CD14-positive monocyte (primary cell): ENCODE measurements at regions not wholly inside any gene's neighbourhood (a gene's known extent, or its start where the extent isn't known, plus 50 kb on each side); places are given as distances from the start of the nearest gene placed in this dataset.

ENCODE experiments used
- DNase-seq, 3 donors: peaks; one replicate each; pipeline ENCODE4 v3.0.0-alpha.2; 2011 to 2022
- H2AFZ ChIP-seq: 2 replicates; pipeline ENCODE4 v1.6.0; 2012; ENCODE audit warnings: mild to moderate bottlenecking, low read depth, low read length, inconsistent platforms; ENCODE audit not compliant: insufficient read depth, poor library complexity, severe bottlenecking
- H3K27ac ChIP-seq, 2 donors: 1 replicate in 1 of 2; 2 replicates in 1 of 2; pipeline ENCODE4 v1.5.1; 2012 to 2013; ENCODE audit warnings: low read length in 2 of 2, control low read depth in 1 of 2, inconsistent platforms in 1 of 2, low read depth in 1 of 2, mild to moderate bottlenecking in 1 of 2
- H3K27me3 ChIP-seq, 2 donors: one replicate each; pipeline versions ENCODE4 v1.6.0 to v1.6.1; 2011 to 2013; ENCODE audit warnings: low read length in 2 of 2; ENCODE audit not compliant: control insufficient read depth in 2 of 2, insufficient read depth in 2 of 2
- H3K36me3 ChIP-seq, 2 donors: replicated peaks in 1 of 2; 1 replicate in 1 of 2; 2 replicates in 1 of 2; pipeline versions ENCODE4 v1.5.1 to v1.6.1; 2012 to 2013; ENCODE audit warnings: low read length in 2 of 2, control low read depth in 1 of 2, inconsistent platforms in 1 of 2, mild to moderate bottlenecking in 1 of 2; ENCODE audit not compliant: insufficient read depth in 2 of 2, control insufficient read depth in 1 of 2
- H3K4me1 ChIP-seq, 2 donors: 1 replicate in 1 of 2; 2 replicates in 1 of 2; pipeline versions ENCODE4 v1.5.1 to v1.6.1; 2012 to 2013; ENCODE audit warnings: low read length in 2 of 2, control low read depth in 1 of 2, inconsistent platforms in 1 of 2, mild to moderate bottlenecking in 1 of 2, moderate library complexity in 1 of 2; ENCODE audit not compliant: insufficient read depth in 2 of 2, control insufficient read depth in 1 of 2
- H3K4me2 ChIP-seq: replicated peaks from 2 replicates; pipeline ENCODE3; 2012; ENCODE audit warnings: low read length, moderate library complexity, mild to moderate bottlenecking; ENCODE audit not compliant: poor library complexity, severe bottlenecking; ENCODE audit errors: extremely low read depth
- H3K4me3 ChIP-seq, 3 experiments: fragments of 200-600 bp in 1 of 3; sonication (generic) in 1 of 3; replicated peaks in 1 of 3; 1 replicate in 2 of 3; 2 replicates in 1 of 3; pipeline ENCODE4 v1.5.1; 2011 to 2013; ENCODE audit warnings: low read length in 3 of 3, mild to moderate bottlenecking in 3 of 3, control low read depth in 2 of 3, low read depth in 2 of 3, inconsistent platforms in 1 of 3, moderate library complexity in 1 of 3
- H3K79me2 ChIP-seq: 2 replicates; pipeline ENCODE4 v1.6.0; 2012; ENCODE audit warnings: mild to moderate bottlenecking, control low read depth, inconsistent platforms, low read length, moderate library complexity; ENCODE audit not compliant: insufficient read depth
- H3K9ac ChIP-seq: 2 replicates; pipeline ENCODE4 v1.6.0; 2017; ENCODE audit warnings: low read length, mild to moderate bottlenecking; ENCODE audit not compliant: insufficient read depth, poor library complexity, severe bottlenecking
- H3K9me3 ChIP-seq, 2 donors: replicated peaks in 1 of 2; 1 replicate in 1 of 2; 2 replicates in 1 of 2; pipeline versions ENCODE4 v1.5.1 to v1.6.1; 2012 to 2013; ENCODE audit warnings: low read length in 2 of 2, control low read depth in 1 of 2; ENCODE audit not compliant: control insufficient read depth in 1 of 2, insufficient read depth in 1 of 2
- H4K20me1 ChIP-seq: 2 replicates; pipeline ENCODE4 v1.6.0; 2012; ENCODE audit warnings: mild to moderate bottlenecking, low read length, control low read depth, moderate library complexity; ENCODE audit not compliant: insufficient read depth
- H3K27ac Mint-ChIP-seq, 7 donors: one replicate each; pipeline ENCODE4 v1.8.0; 2020; ENCODE audit warnings: mild to moderate bottlenecking in 7 of 7, mixed read lengths in 7 of 7, moderate library complexity in 6 of 7, inconsistent platforms in 2 of 7
- H3K27me3 Mint-ChIP-seq, 3 donors: one replicate each; pipeline ENCODE4 v1.8.0; 2021 to 2022; ENCODE audit warnings: low read depth in 3 of 3, mild to moderate bottlenecking in 3 of 3, mixed read lengths in 3 of 3, moderate library complexity in 3 of 3, inconsistent platforms in 1 of 3
- H3K36me3 Mint-ChIP-seq, 2 donors: one replicate each; pipeline ENCODE4 v1.8.0; 2020; ENCODE audit warnings: mixed read lengths in 2 of 2, inconsistent platforms in 1 of 2, mild to moderate bottlenecking in 1 of 2
- H3K4me1 Mint-ChIP-seq: one replicate; pipeline ENCODE4 v1.8.0; 2020; ENCODE audit warnings: mild to moderate bottlenecking, mixed read lengths
- H3K4me3 Mint-ChIP-seq, 2 donors: one replicate each; pipeline ENCODE4 v1.8.0; 2020; ENCODE audit warnings: mild to moderate bottlenecking in 2 of 2, mixed read lengths in 2 of 2, moderate library complexity in 1 of 2
- H3K9me3 Mint-ChIP-seq, 7 donors: one replicate each; pipeline ENCODE4 v1.8.0; 2020 to 2022; ENCODE audit warnings: mixed read lengths in 7 of 7, mild to moderate bottlenecking in 6 of 7, moderate library complexity in 6 of 7, inconsistent platforms in 2 of 7
- WGBS: methylation state at CpG from one replicate; pipeline ENCODE4 v1.1.5; 2013; ENCODE audit warnings: missing lambda C conversion rate; ENCODE audit not compliant: insufficient coverage; 5-methylcytosine and 5-hydroxymethylcytosine counted together
- intact Hi-C, 2 donors: fragments of 100-400 bp; cut with micrococcal nuclease; formaldehyde crosslinking; loops; one replicate each; pipeline versions ENCODE4 v1.15.0 to v1.15.1; 2023
- TF ChIP-seq, protein P1 (sequence below): fragments of 200-600 bp; IDR thresholded peaks from one replicate; pipeline ENCODE4 v1.8.0; 2022; ENCODE audit warnings: antibody characterized with exemption, mild to moderate bottlenecking

DNA sequence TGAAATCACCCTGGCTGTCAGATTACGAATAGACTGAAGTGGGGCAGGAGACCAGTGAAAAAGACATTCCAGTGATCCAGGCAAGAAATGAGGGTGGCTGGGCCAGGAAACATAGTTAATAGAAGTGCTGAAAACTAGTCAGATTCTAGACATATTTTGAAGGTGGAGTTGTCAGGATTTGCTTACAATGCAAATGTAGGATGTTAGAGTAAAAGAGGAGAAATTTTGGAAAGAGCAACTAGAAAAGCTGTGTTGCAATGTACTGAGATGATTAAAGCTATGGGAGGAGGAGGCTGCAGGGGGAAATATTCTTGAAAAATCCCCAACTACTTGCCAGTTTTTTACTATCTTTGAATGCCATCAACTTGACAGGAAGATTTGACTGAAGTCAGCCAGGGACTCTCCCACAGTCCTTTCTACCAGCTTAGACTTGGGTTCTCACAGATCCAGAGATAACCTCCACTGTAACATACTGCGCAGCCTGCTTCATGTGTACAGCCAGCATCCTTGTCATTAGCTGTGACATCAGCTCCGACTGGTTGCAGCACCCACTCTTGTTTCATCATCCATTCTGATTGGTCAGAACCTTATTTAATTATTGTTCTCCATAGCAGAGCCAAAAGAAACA lies 109.7 kb downstream of the TSEN15 start:
- peak overlapping the region; percentile 52 to 89 for H3K27ac ChIP-seq
- 92% methylated on average over 2 of the region's 3 CpGs for WGBS
- H3K9ac ChIP-seq = no peak overlapping the region
- H3K36me3 ChIP-seq = no peaks in the 10 kb centered on the region
- Mint-ChIP-seq H3K4me1 (peaks cover 8% of the 10 kb centered on the region), H3K27me3 (no peaks in the 10 kb centered on the region), H3K4me3 (no peak overlapping the region), H3K36me3 (no peaks in the 10 kb centered on the region), H3K27ac (no peak overlapping the region), H3K9me3 (no peaks in the 10 kb centered on the region)
- peak; percentile 50 to 92 (median 65) for DNase-seq
- H4K20me1 ChIP-seq = no peaks in the 10 kb centered on the region
- H2AFZ ChIP-seq = no peak overlapping the region
- no peaks in the 10 kb centered on the region for H3K27me3 ChIP-seq
- no peaks in the 10 kb centered on the region for H3K9me3 ChIP-seq
- peak overlapping the region in 1 of 3 experiments; percentile 9 for H3K4me3 ChIP-seq
- H3K4me1 ChIP-seq = peaks cover 95 to 99% of the 10 kb centered on the region in 2 donors
- TF ChIP-seq, protein P1, sequence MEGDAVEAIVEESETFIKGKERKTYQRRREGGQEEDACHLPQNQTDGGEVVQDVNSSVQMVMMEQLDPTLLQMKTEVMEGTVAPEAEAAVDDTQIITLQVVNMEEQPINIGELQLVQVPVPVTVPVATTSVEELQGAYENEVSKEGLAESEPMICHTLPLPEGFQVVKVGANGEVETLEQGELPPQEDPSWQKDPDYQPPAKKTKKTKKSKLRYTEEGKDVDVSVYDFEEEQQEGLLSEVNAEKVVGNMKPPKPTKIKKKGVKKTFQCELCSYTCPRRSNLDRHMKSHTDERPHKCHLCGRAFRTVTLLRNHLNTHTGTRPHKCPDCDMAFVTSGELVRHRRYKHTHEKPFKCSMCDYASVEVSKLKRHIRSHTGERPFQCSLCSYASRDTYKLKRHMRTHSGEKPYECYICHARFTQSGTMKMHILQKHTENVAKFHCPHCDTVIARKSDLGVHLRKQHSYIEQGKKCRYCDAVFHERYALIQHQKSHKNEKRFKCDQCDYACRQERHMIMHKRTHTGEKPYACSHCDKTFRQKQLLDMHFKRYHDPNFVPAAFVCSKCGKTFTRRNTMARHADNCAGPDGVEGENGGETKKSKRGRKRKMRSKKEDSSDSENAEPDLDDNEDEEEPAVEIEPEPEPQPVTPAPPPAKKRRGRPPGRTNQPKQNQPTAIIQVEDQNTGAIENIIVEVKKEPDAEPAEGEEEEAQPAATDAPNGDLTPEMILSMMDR = no peak
- intact Hi-C loops = no loop called here
- H3K79me2 ChIP-seq = no peaks in the 10 kb centered on the region
- no peak overlapping the region for H3K4me2 ChIP-seq

DNA sequence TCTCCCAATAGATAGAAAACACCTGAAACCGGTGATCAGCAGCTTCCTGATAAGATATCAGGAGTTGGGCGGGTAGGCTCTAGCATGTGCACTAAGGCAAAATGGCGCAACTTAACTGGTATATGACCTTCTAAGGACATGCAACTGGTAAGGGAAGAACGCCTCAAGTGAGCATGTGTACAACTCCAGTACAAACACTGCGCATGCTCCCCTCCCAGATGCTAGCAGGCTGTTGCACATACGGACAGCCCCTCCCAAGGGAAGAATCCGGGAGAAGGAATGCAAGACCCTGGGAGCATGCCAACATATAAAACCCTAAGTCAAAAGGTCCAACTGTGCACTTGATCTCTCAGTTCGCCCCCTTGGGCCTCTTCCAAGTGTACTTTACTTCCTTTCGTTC lies 110.8 kb downstream of the TSEN15 start:
- 72% methylated on average over 4 of the region's 9 CpGs for WGBS
- H3K27me3 Mint-ChIP-seq = no peaks in the 10 kb centered on the region
- H4K20me1 ChIP-seq = no peaks in the 10 kb centered on the region

More for the DNA sequence above, 110.8 kb downstream of the TSEN15 start:
- peaks cover 86 to 93% of the 10 kb centered on the region in 2 donors for H3K4me1 ChIP-seq
- peak overlapping the region in 1 of 2 donors; percentile 30 for H3K4me3 Mint-ChIP-seq
- H3K4me3 ChIP-seq = peak overlapping the region in 1 of 3 experiments; percentile 8
- intact Hi-C loops = no loop called here
- TF ChIP-seq, protein P1 = no peak
- H3K36me3 Mint-ChIP-seq = no peaks in the 10 kb centered on the region
- H3K79me2 ChIP-seq = no peaks in the 10 kb centered on the region
- no peaks in the 10 kb centered on the region for H3K9me3 Mint-ChIP-seq
- peak in 1 of 3 donors; percentile 25 for DNase-seq
- H3K27me3 ChIP-seq = no peaks in the 10 kb centered on the region
- H3K27ac Mint-ChIP-seq = peak overlapping the region in 5 of 7 donors; percentile 22 to 71 (median 45)
- H3K36me3 ChIP-seq = no peaks in the 10 kb centered on the region
- peak overlapping the region; percentile 1 for H2AFZ ChIP-seq
- H3K9me3 ChIP-seq = no peaks in the 10 kb centered on the region
- H3K4me1 Mint-ChIP-seq = no peaks in the 10 kb centered on the region
- no peak overlapping the region for H3K9ac ChIP-seq
- H3K4me2 ChIP-seq = no peak overlapping the region
- H3K27ac ChIP-seq = peak overlapping the region in 1 of 2 donors; percentile 89
